Neural cell (in vitro differentiated cells): ENCODE measurements at regions not wholly inside any gene's neighbourhood (a gene's known extent, or its start where the extent isn't known, plus 50 kb on each side); places are given as distances from the start of the nearest gene placed in this dataset.

Experiments
- H2AFZ ChIP-seq: fragments of 200-600, 300-800 bp; sonication (generic), shearing (Covaris generic); 2 replicates; pipeline ENCODE4 v1.6.0; 2014; ENCODE audit warnings: low read depth, mild to moderate bottlenecking, antibody characterized with exemption, low read length, moderate library complexity
- H3F3A ChIP-seq: fragments of 200-600 bp; shearing (Covaris generic); 2 replicates; pipeline ENCODE4 v1.6.1; 2016; ENCODE audit warnings: mild to moderate bottlenecking, moderate library complexity, mixed read lengths, antibody characterized with exemption, low read length; ENCODE audit not compliant: insufficient read depth, poor library complexity, severe bottlenecking
- H3K27ac ChIP-seq: fragments of 200-600, 300-800 bp; sonication (generic), shearing (Covaris generic); 2 replicates; pipeline ENCODE4 v1.5.1; 2014; ENCODE audit warnings: mild to moderate bottlenecking, low read length, moderate library complexity
- H3K27me3 ChIP-seq: fragments of 300-800, 200-600 bp; sonication (generic), shearing (Covaris generic); 2 replicates; pipeline ENCODE4 v1.6.0; 2014; ENCODE audit warnings: mild to moderate bottlenecking, low read depth, low read length, moderate library complexity; ENCODE audit not compliant: insufficient read depth
- H3K36me3 ChIP-seq: fragments of 300-800, 200-600 bp; sonication (generic), shearing (Covaris generic); 2 replicates; pipeline ENCODE4 v1.5.1; 2014; ENCODE audit warnings: mild to moderate bottlenecking, antibody characterized with exemption, low read length, moderate library complexity; ENCODE audit not compliant: insufficient read depth
- H3K4me2 ChIP-seq: fragments of 300-800, 200-600 bp; sonication (generic), shearing (Covaris generic); 2 replicates; pipeline ENCODE4 v1.6.0; 2014; ENCODE audit warnings: mild to moderate bottlenecking, low read length
- H3K4me3 ChIP-seq: fragments of 300-800, 200-600 bp; sonication (generic), shearing (Covaris generic); 2 replicates; pipeline ENCODE4 v1.5.1; 2014; ENCODE audit warnings: mild to moderate bottlenecking, low read length, moderate library complexity
- H3K79me2 ChIP-seq: fragments of 200-600 bp; shearing (Covaris generic); replicated peaks from 2 replicates; pipeline ENCODE4 v1.6.0; 2014; ENCODE audit warnings: mild to moderate bottlenecking, low read length, moderate library complexity; ENCODE audit not compliant: insufficient read depth
- H3K9ac ChIP-seq: fragments of 300-800, 200-600 bp; sonication (generic), shearing (Covaris generic); 2 replicates; pipeline ENCODE4 v1.6.1; 2016; ENCODE audit warnings: mild to moderate bottlenecking, low read length, mixed read lengths
- H3K9me2 ChIP-seq: fragments of 200-600 bp; shearing (Covaris generic); 2 replicates; pipeline ENCODE4 v1.6.1; 2016; ENCODE audit warnings: mild to moderate bottlenecking, low read length, mixed read lengths; ENCODE audit not compliant: insufficient read depth
- H3K9me3 ChIP-seq: fragments of 200-600, 300-800 bp; sonication (generic), shearing (Covaris generic); 2 replicates; pipeline ENCODE4 v1.6.1; 2016; ENCODE audit warnings: mild to moderate bottlenecking, mixed run types, low read length, moderate library complexity, mixed read lengths
- H4K20me1 ChIP-seq: fragments of 200-600 bp; shearing (Covaris generic); 2 replicates; pipeline ENCODE4 v1.6.1; 2016; ENCODE audit warnings: mild to moderate bottlenecking, mixed run types; ENCODE audit not compliant: insufficient read depth
- CTCF ChIP-seq: fragments of 450-650 bp; IDR thresholded peaks from 2 replicates; pipeline ENCODE4 v1.5.1; 2014; ENCODE audit warnings: antibody characterized with exemption, mild to moderate bottlenecking, moderate library complexity; ENCODE audit not compliant: poor library complexity, severe bottlenecking
- EP300 ChIP-seq: fragments of 450-650 bp; conservative IDR thresholded peaks from 2 replicates; pipeline ENCODE4 v1.6.1; 2014; ENCODE audit warnings: antibody characterized with exemption, mild to moderate bottlenecking, moderate library complexity; ENCODE audit not compliant: poor library complexity, severe bottlenecking
- EZH2 ChIP-seq: fragments of 200-600, 300-800 bp; shearing (Covaris generic), sonication (generic); IDR thresholded peaks from 2 replicates; pipeline ENCODE4 v1.6.1; 2014; ENCODE audit warnings: antibody characterized with exemption, low read length, borderline replicate concordance, mild to moderate bottlenecking; ENCODE audit not compliant: insufficient read depth, poor library complexity, severe bottlenecking
- MXI1 ChIP-seq: fragments of 450-650 bp; conservative IDR thresholded peaks from 2 replicates; pipeline ENCODE4 v1.6.1; 2014; ENCODE audit warnings: antibody characterized with exemption, mild to moderate bottlenecking; ENCODE audit not compliant: poor library complexity, severe bottlenecking
- POLR2AphosphoS5 ChIP-seq: IDR thresholded peaks from 2 replicates; pipeline ENCODE4 v1.6.1; 2012
- REST ChIP-seq: IDR thresholded peaks from 2 replicates; pipeline ENCODE4 v1.6.1; 2012; ENCODE audit warnings: borderline replicate concordance
- SMC3 ChIP-seq: fragments of 450-650 bp; conservative IDR thresholded peaks from 2 replicates; pipeline ENCODE4 v1.6.1; 2014; ENCODE audit warnings: antibody characterized with exemption, mild to moderate bottlenecking, moderate library complexity; ENCODE audit not compliant: poor library complexity
- TAF1 ChIP-seq: IDR thresholded peaks from 2 replicates; pipeline ENCODE4 v1.6.1; 2012; ENCODE audit warnings: low read depth

- TF ChIP-seq CTCF (no peak), POLR2AphosphoS5 (no peak), MXI1 (no peak), EP300 (no peak)
Observed at GRCh38 chr10:31707093-31708039, 221.3 kb downstream of the ARHGAP12 start (continued).

GRCh38 chr10:31706464-31707092, 222.1 kb downstream of the ARHGAP12 start:
- Histone ChIP-seq H3K4me3 (no peak overlapping the region), H3F3A (no peaks in the 10 kb centered on the region), H3K4me2 (no peak overlapping the region), H3K9ac (no peak overlapping the region), H3K9me2 (no peaks in the 10 kb centered on the region), H2AFZ (no peak overlapping the region), H3K79me2 (no peaks in the 10 kb centered on the region), H3K36me3 (no peaks in the 10 kb centered on the region), H3K27ac (no peak overlapping the region), H3K9me3 (peaks cover 3% of the 10 kb centered on the region), H3K27me3 (no peaks in the 10 kb centered on the region), H4K20me1 (no peaks in the 10 kb centered on the region)
- TF ChIP-seq EP300 (no peak), EZH2 (no peak), TAF1 (no peak), POLR2AphosphoS5 (no peak), CTCF (no peak), REST (no peak), SMC3 (no peak)
